Uterus (tissue), 2 donors: ENCODE measurements at regions not wholly inside any gene's neighbourhood (a gene's known extent, or its start where the extent isn't known, plus 50 kb on each side); places are given as distances from the start of the nearest gene placed in this dataset.

Experiments
- CTCF ChIP-seq, 4 experiments: fragments of 200-600 bp in 2 of 4; fragments of 450-650 bp in 2 of 4; sonication (generic) in 2 of 4; IDR thresholded peaks; one replicate each; pipeline ENCODE4 v1.5.1; 2016 to 2019; ENCODE audit warnings: antibody characterized with exemption in 4 of 4, mild to moderate bottlenecking in 2 of 4, moderate library complexity in 1 of 4
- POLR2A ChIP-seq, 2 donors: fragments of 450-650 bp; IDR thresholded peaks; one replicate each; pipeline ENCODE4 v1.6.1; 2016; ENCODE audit warnings: antibody characterized with exemption in 2 of 2, mild to moderate bottlenecking in 1 of 2, moderate library complexity in 1 of 2

DNA sequence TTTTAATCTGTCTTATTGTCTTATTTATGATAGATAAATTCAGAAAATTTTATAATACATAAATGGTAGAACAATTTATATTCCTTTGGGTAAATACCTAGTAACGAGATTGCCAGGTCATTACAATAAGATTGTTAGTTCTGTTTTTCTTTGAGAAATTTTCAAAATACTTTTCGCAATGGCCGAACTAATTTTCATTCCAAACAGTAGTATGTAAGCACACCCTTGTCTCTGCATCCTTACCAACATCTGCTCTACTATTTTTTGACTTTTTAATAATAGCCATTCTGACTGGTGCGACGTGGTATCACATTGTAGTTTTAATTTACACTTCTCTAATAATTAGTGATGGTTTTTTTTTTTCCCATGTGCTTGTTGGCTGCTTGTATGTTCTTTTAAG is 351.4 kb upstream of the LUZP2 start:
- TF ChIP-seq POLR2A (IDR thresholded peaks at IDR 0.05) (no peak), CTCF (IDR thresholded peaks at IDR 0.05) (no peak)
